Esophagus squamous epithelium (tissue), 5 donors: ENCODE measurements at regions not wholly inside any gene's neighbourhood (a gene's known extent, or its start where the extent isn't known, plus 50 kb on each side); places are given as distances from the start of the nearest gene placed in this dataset.

ENCODE experiments used
- DNase-seq: peaks from one replicate; lab custom pipeline; 2025; lab: John Stamatoyannopoulos, UW
- H3K27ac ChIP-seq, 4 donors: fragments of 200-600 bp; sonication (generic); one replicate each; pipeline ENCODE4 v1.5.1; 2016 to 2019; ENCODE audit warnings: mild to moderate bottlenecking in 1 of 4
- H3K27me3 ChIP-seq, 4 donors: fragments of 200-600 bp; sonication (generic); 1 replicate in 3 of 4; 2 replicates in 1 of 4; pipeline versions ENCODE4 v1.5.1 to v1.6.0; 2017 to 2021; ENCODE audit warnings: antibody characterized with exemption in 1 of 4
- H3K36me3 ChIP-seq, 3 donors: fragments of 200-600 bp; sonication (generic); one replicate each; pipeline ENCODE4 v1.5.1; 2016 to 2019
- H3K4me1 ChIP-seq, 3 donors: fragments of 200-600 bp; sonication (generic); one replicate each; pipeline ENCODE4 v1.5.1; 2017 to 2019
- H3K4me3 ChIP-seq, 4 donors: fragments of 200-600 bp; sonication (generic); 1 replicate in 3 of 4; 2 replicates in 1 of 4; pipeline ENCODE4 v1.5.1; 2016 to 2019; ENCODE audit warnings: mild to moderate bottlenecking in 2 of 4, moderate library complexity in 1 of 4
- H3K9me3 ChIP-seq, 3 donors: fragments of 200-600 bp; sonication (generic); one replicate each; pipeline ENCODE4 v1.5.1; 2016 to 2019
- CTCF ChIP-seq, 6 experiments: fragments of 450-650 bp in 4 of 6; fragments of 200-600 bp in 2 of 6; sonication (generic) in 2 of 6; IDR thresholded peaks; one replicate each; pipeline ENCODE4 v1.5.1; 2016 to 2019; ENCODE audit warnings: antibody characterized with exemption in 6 of 6, mild to moderate bottlenecking in 4 of 6, moderate library complexity in 4 of 6
- POLR2A ChIP-seq, 4 donors: fragments of 450-650 bp; IDR thresholded peaks; one replicate each; pipeline ENCODE4 v1.6.1; 2017; ENCODE audit warnings: antibody characterized with exemption in 4 of 4, mild to moderate bottlenecking in 4 of 4, moderate library complexity in 3 of 4
- WGBS, 2 donors: methylation state at CpG; one replicate each; pipeline ENCODE4 v1.1.5; 2018; 5-methylcytosine and 5-hydroxymethylcytosine counted together
- intact Hi-C: fragments of 100-400 bp; cut with DNase I; formaldehyde crosslinking; loops from one replicate; pipeline ENCODE4 v1.15.0; 2022
- donor health status: DM: yes; HTN: yes; CAD: no.

- no peaks in the 10 kb centered on the region for H3K27me3 ChIP-seq
- intact Hi-C loops: no loop called here
- no peaks in the 10 kb centered on the region for H3K9me3 ChIP-seq
- TF ChIP-seq POLR2A (IDR thresholded peaks at IDR 0.05): no peak
- TF ChIP-seq CTCF (IDR thresholded peaks at IDR 0.05): no peak
- H3K36me3 ChIP-seq: no peaks in the 10 kb centered on the region
- no peak overlapping the region for H3K27ac ChIP-seq
- no peak for DNase-seq
- WGBS, 2 donors: 79 to 83% methylated on average over 4 of the region's 4 CpGs
- no peaks in the 10 kb centered on the region for H3K4me1 ChIP-seq
- H3K4me3 ChIP-seq: no peak overlapping the region
These were observed 1224.1 kb upstream of the CADM2 start for GRCh38 chr3:83734656-83735055.

- WGBS, 2 donors: 75 to 77% methylated on average over 4 of the region's 4 CpGs
- TF ChIP-seq CTCF (IDR thresholded peaks at IDR 0.05) (no peak), POLR2A (IDR thresholded peaks at IDR 0.05) (no peak)
- no peaks in the 10 kb centered on the region for H3K27me3 ChIP-seq
- no peak overlapping the region for H3K4me3 ChIP-seq
- no peaks in the 10 kb centered on the region for H3K4me1 ChIP-seq
- no peak for DNase-seq
- no peaks in the 10 kb centered on the region for H3K36me3 ChIP-seq
- no peak overlapping the region for H3K27ac ChIP-seq
- intact Hi-C loops: no loop called here
- H3K9me3 ChIP-seq: no peaks in the 10 kb centered on the region
These were observed 1220.6 kb upstream of the CADM2 start for GRCh38 chr3:83738202-83738601.

- no peak overlapping the region for H3K4me3 ChIP-seq
- no peaks in the 10 kb centered on the region for H3K36me3 ChIP-seq
- no peak for DNase-seq
- intact Hi-C loops: no loop called here
- no peaks in the 10 kb centered on the region for H3K9me3 ChIP-seq
- TF ChIP-seq POLR2A (IDR thresholded peaks at IDR 0.05): no peak
- TF ChIP-seq CTCF (IDR thresholded peaks at IDR 0.05): no peak
- no peaks in the 10 kb centered on the region for H3K27me3 ChIP-seq
- no peaks in the 10 kb centered on the region for H3K4me1 ChIP-seq
- WGBS, 2 donors: 32 to 47% methylated on average over 1 of the region's 1 CpG
- H3K27ac ChIP-seq: no peak overlapping the region
These were observed 1218.3 kb upstream of the CADM2 start for GRCh38 chr3:83740504-83740903.

GRCh38 chr3:83765956-83766355, 1192.8 kb upstream of the CADM2 start:
- no peak overlapping the region for H3K27ac ChIP-seq
- intact Hi-C loops: no loop called here
- H3K27me3 ChIP-seq: no peaks in the 10 kb centered on the region
- no peaks in the 10 kb centered on the region for H3K4me1 ChIP-seq
- no peak overlapping the region for H3K4me3 ChIP-seq
- no peak for TF ChIP-seq POLR2A (IDR thresholded peaks at IDR 0.05)
- TF ChIP-seq CTCF (IDR thresholded peaks at IDR 0.05): no peak
- DNase-seq: no peak
- H3K36me3 ChIP-seq: no peaks in the 10 kb centered on the region
- WGBS, 2 donors: 54 to 63% methylated on average over 1 of the region's 1 CpG
- H3K9me3 ChIP-seq: no peaks in the 10 kb centered on the region

- intact Hi-C loops: no loop called here
- H3K4me1 ChIP-seq: no peaks in the 10 kb centered on the region
- no peak overlapping the region for H3K27ac ChIP-seq
- H3K4me3 ChIP-seq: no peak overlapping the region
- TF ChIP-seq CTCF (IDR thresholded peaks at IDR 0.05): no peak
- no peak for TF ChIP-seq POLR2A (IDR thresholded peaks at IDR 0.05)
- no peaks in the 10 kb centered on the region for H3K9me3 ChIP-seq
- no peak for DNase-seq
- H3K36me3 ChIP-seq: no peaks in the 10 kb centered on the region
- H3K27me3 ChIP-seq: no peaks in the 10 kb centered on the region
- WGBS, 2 donors: 82 to 94% methylated on average over 3 to 8 of the region's 17 CpGs
These were observed 1188.8 kb upstream of the CADM2 start for GRCh38 chr3:83769791-83770663.
